ENCODE measurements at regions not wholly inside any gene's neighbourhood (a gene's known extent, or its start where the extent isn't known, plus 50 kb on each side); places are given as distances from the start of the nearest gene placed in this dataset.

GRCh38 chr18:52222211-52222610, 117.8 kb upstream of the DCC start:
- H3K9me3 ChIP-seq (ENCODE audit: insufficient read depth in 2 of 2, low read depth in 1 of 2, low read length in 1 of 2): no peaks in the 10 kb centered on the region
- no peak overlapping the region for H2AK5ac ChIP-seq (ENCODE audit: low read depth, low read length)
- FAIRE-seq (no peak), DNase-seq (ENCODE audit: low read depth in 1 of 2, low spot score in 2 of 2) (no peak)
- H3K14ac ChIP-seq (ENCODE audit: insufficient read length): no peak overlapping the region
- H3K9ac ChIP-seq (replicated peaks in 1 of 4; ENCODE audit: extremely low read depth in 1 of 4, low read depth in 3 of 4, low read length in 3 of 4): no peak overlapping the region
- no peaks in the 10 kb centered on the region for H3K4me1 ChIP-seq (replicated peaks in 1 of 4; ENCODE audit: control insufficient read depth in 3 of 4, insufficient read depth in 4 of 4, low read length in 3 of 4)
- CTCF ChIA-PET (ENCODE audit: partially characterized antibody): interaction anchor here (1.2 kb wide), 1 partner anchor 16 kb away, joined by 3 read pairs; no protein-coding TSS in a partner anchor
- H2BK15ac ChIP-seq (ENCODE audit: low read length): no peak overlapping the region
- H3K4me2 ChIP-seq (ENCODE audit: insufficient read depth in 1 of 2, low read depth in 2 of 2, low read length in 2 of 2): no peak overlapping the region
- H2BK120ac ChIP-seq (replicated peaks; ENCODE audit: low read depth, low read length): no peak overlapping the region
- no peaks in the 10 kb centered on the region for H3K27me3 ChIP-seq (replicated peaks in 1 of 4; ENCODE audit: control insufficient read depth in 3 of 4, extremely low read depth in 1 of 4, insufficient read depth in 3 of 4, low read length in 3 of 4)
- no peak overlapping the region for H3K4me3 ChIP-seq (ENCODE audit: extremely low read depth in 1 of 4, insufficient read depth in 2 of 4, low read depth in 3 of 4, low read length in 4 of 4)
- no peaks in the 10 kb centered on the region for H3K79me2 ChIP-seq (ENCODE audit: control insufficient read depth in 1 of 2, insufficient read depth in 2 of 2, low read length in 2 of 2)
- H3K4ac ChIP-seq (replicated peaks; ENCODE audit: insufficient read length, low read depth, low read length): no peak overlapping the region
- no peak overlapping the region for H3K18ac ChIP-seq (ENCODE audit: extremely low read depth, low read length)
- H4K91ac ChIP-seq (replicated peaks; ENCODE audit: insufficient read length, low read length): no peak overlapping the region
- H3K36me3 ChIP-seq (ENCODE audit: control insufficient read depth in 2 of 4, insufficient read depth in 4 of 4, low read length in 3 of 4): no peaks in the 10 kb centered on the region
- 81% methylated on average over 2 of the region's 2 CpGs; no CpG with 5 or more reads in 1 of the 2 experiments for WGBS, 2 experiments (ENCODE audit: extremely low coverage in 1 of 2, insufficient coverage in 1 of 2, insufficient read length in 1 of 2, insufficient replicate concordance in 2 of 2, low coverage in 1 of 2, low lambda C conversion rate in 2 of 2, missing lambda C conversion rate in 1 of 2)
- no peak overlapping the region for H2BK20ac ChIP-seq (ENCODE audit: low read length)
- TF ChIP-seq ATF3 (IDR thresholded peaks at IDR 0.05; ENCODE audit: insufficient read depth, low read depth, low read length) (no peak), ZNF274 (IDR thresholded peaks at IDR 0.05; ENCODE audit: borderline replicate concordance, extremely low read depth, low read length) (no peak), EP300 (IDR thresholded peaks at IDR 0.05; ENCODE audit: borderline replicate concordance in 1 of 2, low read depth in 2 of 2, low read length in 2 of 2) (no peak), SP4 (IDR thresholded peaks at IDR 0.05; ENCODE audit: low read length) (no peak), EGR1 (IDR thresholded peaks at IDR 0.05; ENCODE audit: borderline replicate concordance, low read depth, low read length) (no peak), SIRT6 (IDR thresholded peaks at IDR 0.05; ENCODE audit: low read length) (no peak), CBX8 (IDR thresholded peaks at IDR 0.05; ENCODE audit: borderline replicate concordance, low read depth, low read length) (no peak), KDM5A (IDR thresholded peaks at IDR 0.05; ENCODE audit: low read length) (no peak), SP2 (IDR thresholded peaks at IDR 0.05; ENCODE audit: low read length) (no peak), RXRA (IDR thresholded peaks at IDR 0.05; ENCODE audit: insufficient read depth, low read depth, low read length) (no peak), TAF7 (optimal IDR thresholded peaks at IDR 0.05; ENCODE audit: borderline replicate concordance, low read depth, low read length) (no peak), BACH1 (IDR thresholded peaks at IDR 0.05; ENCODE audit: low read length) (no peak)
- POLR2A ChIA-PET (ENCODE audit: partially characterized antibody): no interaction called here
- H3K56ac ChIP-seq (replicated peaks; ENCODE audit: insufficient read length, low read depth, low read length): no peak overlapping the region
- no peak overlapping the region for H3K27ac ChIP-seq (ENCODE audit: low read depth, low read length)
- H4K5ac ChIP-seq (ENCODE audit: insufficient read length, low read depth, low read length): no peak overlapping the region
- H4K20me1 ChIP-seq (replicated peaks in 1 of 2; ENCODE audit: control insufficient read depth in 1 of 2, insufficient read depth in 2 of 2, low read length in 2 of 2): no peaks in the 10 kb centered on the region
- H3K79me1 ChIP-seq (ENCODE audit: low read depth, low read length): no peaks in the 10 kb centered on the region
- no peaks in the 10 kb centered on the region; the same call in 1 of the 2 replicates for H3K23me2 ChIP-seq (ENCODE audit: low read depth, low read length)
- no peak overlapping the region for H2BK5ac ChIP-seq (ENCODE audit: low read depth, low read length)
- no peak overlapping the region for H3K23ac ChIP-seq (ENCODE audit: insufficient read length)
- H2AFZ ChIP-seq (ENCODE audit: low read length): 0 out of 2 replicates have a peak overlapping the region, but pooled peaks have one; percentile 76
- no peak overlapping the region for H2BK12ac ChIP-seq (ENCODE audit: low read depth, low read length)
- no peak overlapping the region for H4K8ac ChIP-seq (ENCODE audit: extremely low read depth, insufficient read depth, low read length)
